H9 (cell line): ENCODE measurements at regions not wholly inside any gene's neighbourhood (a gene's known extent, or its start where the extent isn't known, plus 50 kb on each side); places are given as distances from the start of the nearest gene placed in this dataset.

Source experiments
- DNase-seq: peaks from one replicate; pipeline ENCODE4 v3.0.0-alpha.2; 2017
- H2AFZ ChIP-seq: one replicate; pipeline ENCODE4 v1.6.1; 2013; ENCODE audit warnings: mild to moderate bottlenecking, low read length, control low read depth, moderate library complexity
- H2AK5ac ChIP-seq: 2 replicates; pipeline ENCODE4 v1.6.1; 2013; ENCODE audit warnings: low read length, control low read depth, mixed read lengths; ENCODE audit not compliant: insufficient read length
- H2BK120ac ChIP-seq: one replicate; pipeline ENCODE4 v1.6.1; 2013; ENCODE audit warnings: low read depth, mild to moderate bottlenecking, low read length, control low read depth, inconsistent platforms; ENCODE audit not compliant: poor library complexity, severe bottlenecking
- H2BK12ac ChIP-seq: 2 replicates; pipeline ENCODE4 v1.6.1; 2013; ENCODE audit warnings: low read length, control low read depth, mixed read lengths, low read depth; ENCODE audit not compliant: insufficient read length
- H2BK15ac ChIP-seq: 2 replicates; pipeline ENCODE4 v1.6.1; 2013; ENCODE audit warnings: low read depth, low read length, control low read depth
- H2BK20ac ChIP-seq: one replicate; pipeline ENCODE4 v1.6.1; 2013; ENCODE audit warnings: low read depth, mild to moderate bottlenecking, low read length, control low read depth, inconsistent platforms; ENCODE audit not compliant: poor library complexity, severe bottlenecking
- H2BK5ac ChIP-seq: 2 replicates; pipeline ENCODE4 v1.6.1; 2013; ENCODE audit warnings: low read length, control low read depth, mixed read lengths; ENCODE audit not compliant: insufficient read length
- H3K14ac ChIP-seq: 2 replicates; pipeline ENCODE4 v1.6.1; 2013; ENCODE audit warnings: low read length, control low read depth; ENCODE audit not compliant: insufficient read depth
- H3K18ac ChIP-seq: 2 replicates; pipeline ENCODE4 v1.6.1; 2013; ENCODE audit warnings: low read depth, mild to moderate bottlenecking, mixed read lengths, low read length, control low read depth; ENCODE audit not compliant: insufficient read length
- H3K23ac ChIP-seq: 2 replicates; pipeline ENCODE4 v1.6.1; 2013; ENCODE audit warnings: low read length, control low read depth, mixed read lengths, low read depth; ENCODE audit not compliant: insufficient read length
- H3K23me2 ChIP-seq: 2 replicates; pipeline ENCODE4 v1.6.1; 2013; ENCODE audit warnings: low read depth, mild to moderate bottlenecking, mixed read lengths, low read length, control low read depth; ENCODE audit not compliant: insufficient read length, poor library complexity, severe bottlenecking
- H3K27ac ChIP-seq: 2 replicates; pipeline ENCODE4 v1.5.1; 2013; ENCODE audit warnings: low read length, control low read depth, mixed read lengths, low read depth; ENCODE audit not compliant: insufficient read length
- H3K27me3 ChIP-seq: 2 replicates; pipeline ENCODE4 v1.6.1; 2013; ENCODE audit warnings: low read length, control low read depth, inconsistent platforms; ENCODE audit not compliant: insufficient read depth
- H3K4ac ChIP-seq: 2 replicates; pipeline ENCODE4 v1.6.1; 2013; ENCODE audit warnings: low read depth, mild to moderate bottlenecking, control low read depth, inconsistent platforms, low read length, moderate library complexity
- H3K4me1 ChIP-seq: 2 replicates; pipeline ENCODE4 v1.6.1; 2013; ENCODE audit warnings: low read length, control low read depth, inconsistent platforms; ENCODE audit not compliant: insufficient read depth
- H3K4me2 ChIP-seq: 2 replicates; pipeline ENCODE4 v1.6.1; 2013; ENCODE audit warnings: low read length, control low read depth, mixed read lengths; ENCODE audit not compliant: insufficient read length, insufficient read depth
- H3K56ac ChIP-seq: 2 replicates; pipeline ENCODE4 v1.6.1; 2013; ENCODE audit warnings: low read depth, mild to moderate bottlenecking, mixed read lengths, low read length, control low read depth; ENCODE audit not compliant: insufficient read length
- H3K79me1 ChIP-seq: 2 replicates; pipeline ENCODE4 v1.6.1; 2013; ENCODE audit warnings: low read depth, mild to moderate bottlenecking, moderate library complexity, low read length, control low read depth, inconsistent platforms; ENCODE audit not compliant: insufficient read depth, poor library complexity, severe bottlenecking
- H3K79me2 ChIP-seq: 2 replicates; pipeline ENCODE4 v1.6.1; 2013; ENCODE audit warnings: low read length, control low read depth, inconsistent platforms; ENCODE audit not compliant: insufficient read depth
- H3K9ac ChIP-seq: 2 replicates; pipeline ENCODE4 v1.6.1; 2013; ENCODE audit warnings: low read length, control low read depth, mixed read lengths; ENCODE audit not compliant: insufficient read length; ENCODE audit errors: extremely low read depth
- H3K9me3 ChIP-seq: one replicate; pipeline ENCODE4 v1.6.1; 2013; ENCODE audit warnings: low read depth, low read length, inconsistent platforms; ENCODE audit not compliant: control insufficient read depth
- H3T11ph ChIP-seq: one replicate; pipeline ENCODE4 v1.6.1; 2013; ENCODE audit warnings: mild to moderate bottlenecking, low read length, control low read depth, inconsistent platforms
- H4K20me1 ChIP-seq: one replicate; pipeline ENCODE4 v1.6.1; 2013; ENCODE audit not compliant: control insufficient read depth, insufficient read length, insufficient read depth
- H4K5ac ChIP-seq: 2 replicates; pipeline ENCODE4 v1.6.1; 2013; ENCODE audit warnings: low read depth, mild to moderate bottlenecking, mixed read lengths, low read length, control low read depth; ENCODE audit not compliant: insufficient read length
- H4K8ac ChIP-seq: replicated peaks from 2 replicates; pipeline ENCODE4 v1.6.1; 2013; ENCODE audit warnings: low read length, control low read depth, mixed read lengths, low read depth; ENCODE audit not compliant: insufficient read length
- H4K91ac ChIP-seq: 2 replicates; pipeline ENCODE4 v1.6.1; 2013; ENCODE audit warnings: low read depth, mild to moderate bottlenecking, moderate library complexity, mixed read lengths, low read length, control low read depth; ENCODE audit not compliant: insufficient read length
- H3K27ac Mint-ChIP-seq, 3 experiments: 2 replicates in 2 of 3; 3 replicates in 1 of 3; pipeline ENCODE4 v1.8.0; 2020 to 2021; ENCODE audit warnings: mixed read lengths in 3 of 3, mild to moderate bottlenecking in 1 of 3, moderate library complexity in 1 of 3
- H3K27me3 Mint-ChIP-seq: 2 replicates; pipeline ENCODE4 v1.8.0; 2021; ENCODE audit warnings: low read depth, mild to moderate bottlenecking, moderate library complexity, mixed read lengths
- H3K36me3 Mint-ChIP-seq, 3 experiments: 2 replicates in 2 of 3; 3 replicates in 1 of 3; pipeline ENCODE4 v1.8.0; 2020 to 2021; ENCODE audit warnings: low read depth in 3 of 3, mixed read lengths in 3 of 3; ENCODE audit not compliant: insufficient read depth in 1 of 3
- H3K4me1 Mint-ChIP-seq, 2 experiments: 2 replicates each; pipeline ENCODE4 v1.8.0; 2020; ENCODE audit warnings: mixed read lengths in 2 of 2
- H3K4me3 Mint-ChIP-seq, 2 experiments: 2 replicates in 1 of 2; 3 replicates in 1 of 2; pipeline ENCODE4 v1.8.0; 2020 to 2021; ENCODE audit warnings: mild to moderate bottlenecking in 2 of 2, mixed read lengths in 2 of 2, moderate library complexity in 1 of 2
- H3K9me3 Mint-ChIP-seq, 2 experiments: 2 replicates in 1 of 2; 3 replicates in 1 of 2; pipeline ENCODE4 v1.8.0; 2020; ENCODE audit warnings: mild to moderate bottlenecking in 2 of 2, mixed read lengths in 2 of 2, moderate library complexity in 1 of 2
- CTCF ChIP-seq: fragments of 200-600 bp; sonication (generic); conservative IDR thresholded peaks from 3 replicates; pipeline ENCODE4 v1.8.0; 2021; ENCODE audit warnings: antibody characterized with exemption, mild to moderate bottlenecking
- WGBS: extraction: QIAGEN DNeasy Blood & Tissue Kit; methylation state at CpG from one replicate; pipeline ENCODE4 v1.1.7; 2013; ENCODE audit warnings: missing lambda C conversion rate, low lambda C conversion rate, mixed read lengths; ENCODE audit not compliant: insufficient read length; ENCODE audit errors: extremely low coverage; 5-methylcytosine and 5-hydroxymethylcytosine counted together

DNA sequence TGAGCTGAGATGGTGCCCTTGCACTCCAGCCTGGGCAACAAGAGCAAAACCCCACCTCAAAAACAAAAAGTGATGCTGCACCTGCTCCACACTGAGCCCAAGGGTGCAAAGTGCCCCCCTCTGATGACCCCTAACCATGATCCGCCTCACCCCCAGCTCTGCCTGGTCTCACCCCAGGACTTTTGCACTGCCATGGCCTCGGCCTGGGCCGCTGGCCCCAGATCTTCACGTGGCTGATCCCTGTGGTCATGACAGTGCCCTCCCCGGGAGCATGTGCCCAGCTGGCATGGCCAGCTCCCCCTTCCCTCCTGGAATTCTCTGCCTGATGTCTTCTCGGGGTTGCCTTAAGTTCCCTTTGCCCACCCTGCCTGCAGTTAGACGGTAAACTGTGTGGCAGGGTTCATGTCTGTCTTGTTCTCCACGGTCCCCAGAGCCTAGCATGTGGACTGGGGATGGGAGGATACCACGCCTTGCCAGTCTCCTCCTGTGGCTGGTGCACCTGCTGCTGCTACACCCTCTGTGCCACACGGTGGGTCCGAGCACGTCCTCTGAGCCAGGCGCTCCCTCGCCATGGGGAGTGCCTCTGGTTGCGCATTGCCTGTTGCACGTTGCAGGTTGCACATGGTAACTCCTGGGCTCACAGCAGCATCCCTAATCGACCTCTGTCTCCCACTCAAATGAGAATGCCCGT lies 77.4 kb upstream of the PPP1R26 start:
- Histone ChIP-seq H3K18ac (no peak overlapping the region), H3K4me2 (no peak overlapping the region), H4K5ac (no peak overlapping the region), H2AFZ (no peak overlapping the region), H3K4me1 (no peaks in the 10 kb centered on the region), H4K8ac (no peak overlapping the region), H3K4ac (no peak overlapping the region), H3K23ac (no peak overlapping the region), H3K14ac (no peak overlapping the region), H3K23me2 (no peaks in the 10 kb centered on the region), H2BK15ac (no peak overlapping the region), H3K9ac (no peak overlapping the region), H2BK5ac (peak overlapping the region; percentile 8), H3K56ac (no peak overlapping the region), H3T11ph (no peak overlapping the region), H3K79me1 (no peaks in the 10 kb centered on the region), H4K91ac (no peak overlapping the region), H2BK120ac (no peak overlapping the region), H2BK12ac (no peak overlapping the region), H3K79me2 (no peaks in the 10 kb centered on the region), H2BK20ac (no peak overlapping the region), H3K27me3 (no peaks in the 10 kb centered on the region), H4K20me1 (no peaks in the 10 kb centered on the region), H2AK5ac (no peak overlapping the region), H3K9me3 (no peaks in the 10 kb centered on the region), H3K27ac (no peak overlapping the region)
- Mint-ChIP-seq H3K27me3 (peaks cover 3% of the 10 kb centered on the region), H3K27ac (peak overlapping the region in 1 of 3 experiments; percentile 16; a peak in 1 of 7 replicates), H3K36me3 (peaks cover 0 to 3% (median 0%) of the 10 kb centered on the region in 3 experiments; a peak in 1 of 7 replicates), H3K4me1 (no peaks in the 10 kb centered on the region), H3K9me3 (peaks cover 3 to 4% of the 10 kb centered on the region in 2 experiments; a peak in 2 of 5 replicates), H3K4me3 (no peak overlapping the region)
- DNase-seq, result no peak
- no peak for TF ChIP-seq CTCF
- no CpG with 5 or more reads among the region's 18 CpGs for WGBS
